ENCODE measurements at regions not wholly inside any gene's neighbourhood (a gene's known extent, or its start where the extent isn't known, plus 50 kb on each side); places are given as distances from the start of the nearest gene placed in this dataset.

DNA sequence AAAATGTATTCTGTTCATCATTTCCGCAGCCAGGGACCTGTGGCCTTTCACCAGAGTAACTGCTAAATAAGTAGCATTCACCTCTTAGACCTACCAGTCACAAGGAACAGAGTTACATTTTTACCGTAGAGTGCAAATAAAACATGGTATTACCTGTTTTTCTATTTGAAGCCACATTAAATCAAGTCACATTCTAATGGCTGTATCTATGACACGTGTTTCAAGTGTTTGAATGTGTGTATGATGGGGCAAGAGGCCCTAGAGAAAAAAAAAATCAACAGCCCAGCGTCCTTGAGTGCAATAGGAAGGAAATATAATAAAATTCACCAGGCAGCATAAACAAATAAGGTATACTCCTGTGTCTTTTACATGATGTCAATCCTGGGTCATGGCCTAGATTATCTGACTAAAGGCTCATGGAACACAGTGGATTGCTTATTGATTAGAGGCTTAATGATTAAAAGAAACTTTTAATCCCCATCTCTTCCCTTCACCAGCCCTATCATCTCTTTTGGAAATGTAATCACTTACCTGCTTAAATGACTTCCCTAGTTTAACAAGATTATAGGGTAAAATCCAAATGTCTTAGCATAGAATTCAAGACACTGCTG is 168.7 kb upstream of the CDH5 start:
- no peak for DNase-seq
- Histone ChIP-seq H3K4me3 (no peak overlapping the region), H3K36me3 (no peaks in the 10 kb centered on the region), H3K27me3 (no peaks in the 10 kb centered on the region), H3K4me1 (no peaks in the 10 kb centered on the region), H3K27ac (no peak overlapping the region), H3K9me3 (no peaks in the 10 kb centered on the region)
- intact Hi-C loops (cut with DNase I) = no loop called here
- TF ChIP-seq, protein P1, sequence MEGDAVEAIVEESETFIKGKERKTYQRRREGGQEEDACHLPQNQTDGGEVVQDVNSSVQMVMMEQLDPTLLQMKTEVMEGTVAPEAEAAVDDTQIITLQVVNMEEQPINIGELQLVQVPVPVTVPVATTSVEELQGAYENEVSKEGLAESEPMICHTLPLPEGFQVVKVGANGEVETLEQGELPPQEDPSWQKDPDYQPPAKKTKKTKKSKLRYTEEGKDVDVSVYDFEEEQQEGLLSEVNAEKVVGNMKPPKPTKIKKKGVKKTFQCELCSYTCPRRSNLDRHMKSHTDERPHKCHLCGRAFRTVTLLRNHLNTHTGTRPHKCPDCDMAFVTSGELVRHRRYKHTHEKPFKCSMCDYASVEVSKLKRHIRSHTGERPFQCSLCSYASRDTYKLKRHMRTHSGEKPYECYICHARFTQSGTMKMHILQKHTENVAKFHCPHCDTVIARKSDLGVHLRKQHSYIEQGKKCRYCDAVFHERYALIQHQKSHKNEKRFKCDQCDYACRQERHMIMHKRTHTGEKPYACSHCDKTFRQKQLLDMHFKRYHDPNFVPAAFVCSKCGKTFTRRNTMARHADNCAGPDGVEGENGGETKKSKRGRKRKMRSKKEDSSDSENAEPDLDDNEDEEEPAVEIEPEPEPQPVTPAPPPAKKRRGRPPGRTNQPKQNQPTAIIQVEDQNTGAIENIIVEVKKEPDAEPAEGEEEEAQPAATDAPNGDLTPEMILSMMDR (IDR thresholded peaks at IDR 0.05) = no peak
- no peak for TF ChIP-seq EP300 (IDR thresholded peaks at IDR 0.05)
- no peak for TF ChIP-seq POLR2A (IDR thresholded peaks at IDR 0.05)
- TF ChIP-seq POLR2AphosphoS5 (IDR thresholded peaks at IDR 0.05) = no peak
- 48 to 68% methylated on average over 4 of the region's 4 CpGs for WGBS, 2 donors

DNA sequence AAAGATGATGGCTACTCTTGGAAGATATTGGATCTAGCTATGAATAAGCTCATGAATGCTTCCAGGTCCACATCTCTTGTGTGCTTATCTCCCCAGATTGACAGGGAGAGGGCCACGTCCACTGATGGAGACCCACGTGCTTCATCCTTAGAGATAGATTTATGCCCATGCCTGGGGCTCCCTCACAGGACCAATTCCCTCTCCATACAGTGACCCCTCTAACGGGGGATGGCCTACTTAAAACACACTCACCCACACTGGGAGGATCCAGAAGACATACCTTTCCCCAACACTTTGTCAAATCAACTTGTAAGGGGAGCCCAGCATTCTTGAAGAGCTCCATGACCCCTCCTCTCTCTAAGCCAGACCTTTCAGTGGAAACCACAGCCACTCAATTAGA is 169.7 kb upstream of the CDH5 start:
- intact Hi-C loops (cut with DNase I) = no loop called here
- DNase-seq = no peak
- no peaks in the 10 kb centered on the region for H3K27me3 ChIP-seq
- H3K4me1 ChIP-seq = no peaks in the 10 kb centered on the region
- H3K4me3 ChIP-seq = no peak overlapping the region
- H3K9me3 ChIP-seq = no peaks in the 10 kb centered on the region
- H3K36me3 ChIP-seq = no peaks in the 10 kb centered on the region
- WGBS, 2 donors = 64 to 82% methylated on average over 3 of the region's 3 CpGs
- H3K27ac ChIP-seq = no peak overlapping the region
- no peak for TF ChIP-seq POLR2A (IDR thresholded peaks at IDR 0.05)
- no peak for TF ChIP-seq EP300 (IDR thresholded peaks at IDR 0.05)
- TF ChIP-seq, protein P1 (IDR thresholded peaks at IDR 0.05) = no peak
- no peak for TF ChIP-seq POLR2AphosphoS5 (IDR thresholded peaks at IDR 0.05)

DNA sequence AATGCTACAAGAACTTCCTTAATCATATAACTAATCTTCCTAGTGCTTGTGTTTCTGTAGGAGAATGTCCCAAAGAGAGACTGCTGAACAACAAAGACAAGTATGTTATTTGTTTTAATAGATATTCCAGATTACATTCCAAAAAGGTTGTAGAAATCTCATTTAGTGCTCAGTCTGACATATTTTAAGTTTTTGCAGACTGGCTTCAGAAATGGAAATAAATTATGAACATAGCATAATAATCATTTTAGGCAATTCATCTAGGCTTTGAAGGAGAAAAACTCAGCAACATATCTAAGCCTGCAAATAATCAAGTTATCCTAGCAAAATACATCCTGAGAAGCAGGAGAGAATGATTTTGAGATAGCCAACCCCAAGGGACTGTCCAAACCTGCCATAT is 171.6 kb upstream of the CDH5 start:
- intact Hi-C loops (cut with DNase I) = no loop called here
- TF ChIP-seq, protein P1 (IDR thresholded peaks at IDR 0.05) = no peak
- no peak for TF ChIP-seq POLR2A (IDR thresholded peaks at IDR 0.05)
- no peak for TF ChIP-seq POLR2AphosphoS5 (IDR thresholded peaks at IDR 0.05)
- Histone ChIP-seq H3K36me3 (no peaks in the 10 kb centered on the region), H3K27me3 (no peaks in the 10 kb centered on the region), H3K27ac (no peak overlapping the region), H3K4me1 (no peaks in the 10 kb centered on the region), H3K9me3 (no peaks in the 10 kb centered on the region), H3K4me3 (no peak overlapping the region)
- no peak for DNase-seq

GRCh38 chr16:66193543-66194229 is 172.8 kb upstream of the CDH5 start:
- Histone ChIP-seq H3K4me1 (peaks cover 0 to 3% (median 0%) of the 10 kb centered on the region in 4 donors), H3K27me3 (no peaks in the 10 kb centered on the region), H3K36me3 (no peaks in the 10 kb centered on the region), H3K4me3 (no peak overlapping the region), H3K27ac (no peak overlapping the region), H3K9me3 (no peaks in the 10 kb centered on the region)
- DNase-seq = no peak
- TF ChIP-seq EP300 (IDR thresholded peaks at IDR 0.05) (no peak), POLR2A (IDR thresholded peaks at IDR 0.05) (no peak), POLR2AphosphoS5 (IDR thresholded peaks at IDR 0.05) (no peak)
- TF ChIP-seq, protein P1 (IDR thresholded peaks at IDR 0.05) = no peak
- intact Hi-C loops (cut with DNase I) = no loop called here
- WGBS, 2 donors = 73 to 90% methylated on average over 5 of the region's 5 CpGs
